IMR-90 (cell line): ENCODE measurements at regions not wholly inside any gene's neighbourhood (a gene's known extent, or its start where the extent isn't known, plus 50 kb on each side); places are given as distances from the start of the nearest gene placed in this dataset.

ENCODE experiments used
- ATAC-seq: fragments of 200-7000 bp; cut with Tn5 transposase; 2 replicates; pipeline ENCODE4 v1.9.1; 2020; ENCODE audit warnings: low read depth, mild to moderate bottlenecking, moderate library complexity
- BruUV-seq: library from RNA; stranded (reverse); fragments of 400-500 nt; replicated peaks from 2 replicates; lab custom pipeline; 2021; lab: Mats Ljungman, UMichigan
- CTCF ChIA-PET: fragments of 300-600 bp; formaldehyde crosslinking; extraction: SDS; loops from one replicate; lab custom pipeline; 2021; ENCODE audit warnings: antibody characterized with exemption; lab: Yijun Ruan, JAX
- POLR2A ChIA-PET: fragments of 300-600 bp; sonication (Branson Sonifier 250); formaldehyde crosslinking; loops from one replicate; lab custom pipeline; 2022; ENCODE audit warnings: antibody characterized with exemption; ENCODE audit not compliant: unreplicated experiment; lab: Charles Lee
- DNase-seq: peaks from one replicate; pipeline ENCODE4 v3.0.0; 2013
- H2AFZ ChIP-seq: replicated peaks from 2 replicates; pipeline ENCODE3; 2013; ENCODE audit warnings: low read length, mild to moderate bottlenecking; ENCODE audit not compliant: poor library complexity
- H2AK5ac ChIP-seq: 2 replicates; pipeline ENCODE4 v1.6.1; 2013; ENCODE audit warnings: low read depth, low read length, inconsistent platforms
- H2AK9ac ChIP-seq: replicated peaks from 2 replicates; pipeline ENCODE3; 2013; ENCODE audit warnings: mild to moderate bottlenecking, low read depth, low read length, moderate library complexity; ENCODE audit not compliant: poor library complexity
- H2BK120ac ChIP-seq: 2 replicates; pipeline ENCODE4 v1.6.1; 2013; ENCODE audit warnings: low read depth, low read length, inconsistent platforms
- H2BK15ac ChIP-seq: 3 replicates; pipeline ENCODE4 v1.6.1; 2013; ENCODE audit warnings: low read depth, low read length, inconsistent platforms
- H2BK20ac ChIP-seq: 2 replicates; pipeline ENCODE4 v1.6.1; 2013; ENCODE audit warnings: low read depth, mild to moderate bottlenecking, inconsistent platforms, low read length, moderate library complexity
- H2BK5ac ChIP-seq: 2 replicates; pipeline ENCODE4 v1.6.1; 2013; ENCODE audit warnings: mild to moderate bottlenecking, low read depth, low read length, inconsistent platforms; ENCODE audit not compliant: poor library complexity, severe bottlenecking
- H3K14ac ChIP-seq: replicated peaks from 2 replicates; pipeline ENCODE4 v1.6.1; 2013; ENCODE audit warnings: low read depth, low read length, inconsistent platforms
- H3K18ac ChIP-seq: 2 replicates; pipeline ENCODE4 v1.6.1; 2013; ENCODE audit warnings: low read depth, low read length, control low read depth
- H3K23ac ChIP-seq: 2 replicates; pipeline ENCODE4 v1.6.1; 2013; ENCODE audit warnings: low read depth, low read length, inconsistent platforms
- H3K27ac ChIP-seq: 2 replicates; pipeline ENCODE4 v1.5.1; 2013; ENCODE audit warnings: mild to moderate bottlenecking, control low read depth, low read length; ENCODE audit not compliant: insufficient read depth
- H3K27me3 ChIP-seq: 2 replicates; pipeline ENCODE4 v1.6.1; 2013; ENCODE audit warnings: low read length; ENCODE audit not compliant: control insufficient read depth, insufficient read depth
- H3K36me3 ChIP-seq: 2 replicates; pipeline ENCODE4 v1.6.1; 2013; ENCODE audit warnings: low read length, mixed read lengths; ENCODE audit not compliant: control insufficient read depth, insufficient read depth
- H3K4ac ChIP-seq: 2 replicates; pipeline ENCODE4 v1.6.1; 2013; ENCODE audit warnings: low read depth, low read length, inconsistent platforms
- H3K4me1 ChIP-seq: 2 replicates; pipeline ENCODE4 v1.6.1; 2013; ENCODE audit warnings: low read length, mixed read lengths; ENCODE audit not compliant: control insufficient read depth, insufficient read depth
- H3K4me2 ChIP-seq: 2 replicates; pipeline ENCODE4 v1.6.1; 2013; ENCODE audit warnings: low read depth, mild to moderate bottlenecking, control low read depth, low read length, moderate library complexity
- H3K4me3 ChIP-seq: 2 replicates; pipeline ENCODE4 v1.5.1; 2013; ENCODE audit warnings: low read depth, mild to moderate bottlenecking, control low read depth, low read length, moderate library complexity; ENCODE audit not compliant: insufficient read depth
- H3K56ac ChIP-seq: 2 replicates; pipeline ENCODE4 v1.6.1; 2013; ENCODE audit warnings: low read length, inconsistent platforms; ENCODE audit not compliant: insufficient read depth; ENCODE audit errors: extremely low read depth
- H3K79me1 ChIP-seq, 2 experiments: 2 replicates each; pipeline ENCODE4 v1.6.1; 2013; ENCODE audit warnings: low read length in 2 of 2, inconsistent platforms in 1 of 2, low read depth in 1 of 2
- H3K9ac ChIP-seq: 2 replicates; pipeline ENCODE4 v1.6.1; 2013; ENCODE audit warnings: low read depth, low read length, control low read depth
- H3K9me1 ChIP-seq: 2 replicates; pipeline ENCODE4 v1.6.1; 2013; ENCODE audit warnings: low read length, inconsistent platforms; ENCODE audit not compliant: insufficient read depth
- H3K9me3 ChIP-seq: 2 replicates; pipeline ENCODE4 v1.6.1; 2013; ENCODE audit warnings: low read length; ENCODE audit not compliant: control insufficient read depth, insufficient read depth
- H4K20me1 ChIP-seq: 2 replicates; pipeline ENCODE4 v1.6.1; 2013; ENCODE audit warnings: low read length, inconsistent platforms; ENCODE audit not compliant: insufficient read depth
- H4K5ac ChIP-seq: 2 replicates; pipeline ENCODE4 v1.6.1; 2013; ENCODE audit warnings: mild to moderate bottlenecking, low read depth, low read length, control low read depth
- H4K8ac ChIP-seq, 2 experiments: 2 replicates each; pipeline ENCODE4 v1.6.1; 2013; ENCODE audit warnings: low read depth in 2 of 2, low read length in 2 of 2, control low read depth in 1 of 2, inconsistent platforms in 1 of 2
- H4K91ac ChIP-seq: 2 replicates; pipeline ENCODE4 v1.6.1; 2013; ENCODE audit warnings: low read depth, low read length, inconsistent platforms; ENCODE audit not compliant: insufficient read depth
- CTCF ChIP-seq: conservative IDR thresholded peaks from 2 replicates; pipeline ENCODE4 v1.5.1; 2012; ENCODE audit warnings: mild to moderate bottlenecking, low read depth, low read length, improper control_type of control experiment
- FOS ChIP-seq: fragments of 150-350 bp; IDR thresholded peaks from 2 replicates; pipeline ENCODE4 v1.6.1; 2016; ENCODE audit warnings: low read depth, low read length
- MXI1 ChIP-seq: IDR thresholded peaks from 2 replicates; pipeline ENCODE4 v1.6.1; 2012; ENCODE audit warnings: low read depth, mild to moderate bottlenecking, low read length, moderate library complexity, borderline replicate concordance
- NFE2L2 ChIP-seq: fragments of 150-350 bp; IDR thresholded peaks from 2 replicates; pipeline ENCODE4 v1.6.1; 2016; ENCODE audit warnings: low read depth, mild to moderate bottlenecking, low read length
- POLR2A ChIP-seq: IDR thresholded peaks from 2 replicates; pipeline ENCODE4 v1.6.1; 2012; ENCODE audit warnings: mild to moderate bottlenecking, low read depth, low read length
- RAD21 ChIP-seq: IDR thresholded peaks from 2 replicates; pipeline ENCODE4 v1.6.1; 2012; ENCODE audit warnings: low read length, improper control_type of control experiment
- RCOR1 ChIP-seq: IDR thresholded peaks from 2 replicates; pipeline ENCODE4 v1.6.1; 2012; ENCODE audit warnings: mild to moderate bottlenecking, low read length, improper control_type of control experiment; ENCODE audit not compliant: insufficient replicate concordance
- SMC3 ChIP-seq: fragments of 150-350 bp; IDR thresholded peaks from 2 replicates; pipeline ENCODE4 v1.6.1; 2016; ENCODE audit warnings: low read depth, mild to moderate bottlenecking, antibody characterized with exemption, low read length, moderate library complexity
- USF2 ChIP-seq: fragments of 150-350 bp; IDR thresholded peaks from 2 replicates; pipeline ENCODE4 v1.6.1; 2017; ENCODE audit warnings: mild to moderate bottlenecking, antibody characterized with exemption, low read length, low read depth
- WGBS, 2 experiments: methylation state at CpG; one replicate each; pipeline versions ENCODE4 v1.1.5 to v1.1.7; 2013; ENCODE audit warnings: missing lambda C conversion rate in 2 of 2; ENCODE audit not compliant: insufficient read length in 1 of 2; ENCODE audit errors: extremely low coverage in 2 of 2; 5-methylcytosine and 5-hydroxymethylcytosine counted together
- dilution Hi-C: fragments of 300-500 bp; cut with HindIII; formaldehyde crosslinking; loops from one replicate; pipeline ENCODE4 v1.14.3; 2018; ENCODE audit warnings: low sequenced_read_pairs; ENCODE audit not compliant: unreplicated experiment
- in situ Hi-C: fragments of 300-500 bp; cut with MboI; formaldehyde crosslinking; loops from 3 replicates; pipeline ENCODE4 v1.14.3; 2019; ENCODE audit warnings: low sequenced_read_pairs, inconsistent platforms, mixed read lengths
- intact Hi-C: fragments of 100-400 bp; cut with micrococcal nuclease; formaldehyde crosslinking; loops from 2 replicates; pipeline ENCODE4 v1.10.0; 2022

- ChIA-PET POLR2A (no interaction called here), CTCF (no interaction called here)
- in situ Hi-C loops = no loop called here
- peaks cover 3% of the 10 kb centered on the region; the same call in 1 of the 2 replicates for H3K27me3 ChIP-seq
- intact Hi-C loops = no loop called here
- no peak overlapping the region for H4K5ac ChIP-seq
- H3K36me3 ChIP-seq = no peaks in the 10 kb centered on the region
- no peak overlapping the region for H3K14ac ChIP-seq
- no peak for ATAC-seq
- H4K20me1 ChIP-seq = no peaks in the 10 kb centered on the region
- no peak overlapping the region for H3K18ac ChIP-seq
- H3K4me1 ChIP-seq = no peaks in the 10 kb centered on the region
- no peak overlapping the region for H2BK120ac ChIP-seq
- WGBS, 2 experiments = no CpG with 5 or more reads among the region's 9 CpGs
- H2AK9ac ChIP-seq = no peak overlapping the region
- DNase-seq = no peak
- no peak for TF ChIP-seq SMC3
- TF ChIP-seq RCOR1 = no peak
- no peak for TF ChIP-seq CTCF
- no peak for TF ChIP-seq USF2
- TF ChIP-seq FOS = no peak
- TF ChIP-seq POLR2A = no peak
- TF ChIP-seq NFE2L2 = no peak
- no peak for TF ChIP-seq MXI1
- TF ChIP-seq RAD21 = no peak
- no peak overlapping the region for H3K56ac ChIP-seq
- no peak overlapping the region for H3K23ac ChIP-seq
- no peak overlapping the region for H4K91ac ChIP-seq
- H2BK5ac ChIP-seq = no peak overlapping the region
- no peak overlapping the region for H2AFZ ChIP-seq
- no peak overlapping the region for H3K4ac ChIP-seq
- H3K4me3 ChIP-seq = no peak overlapping the region
- no TSS peak for BruUV-seq
- no peak overlapping the region for H3K9ac ChIP-seq
- H2BK15ac ChIP-seq = no peak overlapping the region
- H3K27ac ChIP-seq = no peak overlapping the region
- H2BK20ac ChIP-seq = no peak overlapping the region
- dilution Hi-C loops = no loop called here
- H3K79me1 ChIP-seq = no peaks in the 10 kb centered on the region
- H3K9me3 ChIP-seq = no peaks in the 10 kb centered on the region
- no peak overlapping the region for H3K4me2 ChIP-seq
- H4K8ac ChIP-seq = no peak overlapping the region
- no peaks in the 10 kb centered on the region for H3K9me1 ChIP-seq
- no peak overlapping the region for H2AK5ac ChIP-seq
These were observed 289.2 kb downstream of the KLF13 start for GRCh38 chr15:31615643-31616415.
